ENCODE measurements at regions not wholly inside any gene's neighbourhood (a gene's known extent, or its start where the extent isn't known, plus 50 kb on each side); places are given as distances from the start of the nearest gene placed in this dataset.
"Not testable (repeated sequence)": the region's sequence is repeated elsewhere in the genome, so short reads cannot be mapped to it uniquely, and the experiment has no call there.

DNA sequence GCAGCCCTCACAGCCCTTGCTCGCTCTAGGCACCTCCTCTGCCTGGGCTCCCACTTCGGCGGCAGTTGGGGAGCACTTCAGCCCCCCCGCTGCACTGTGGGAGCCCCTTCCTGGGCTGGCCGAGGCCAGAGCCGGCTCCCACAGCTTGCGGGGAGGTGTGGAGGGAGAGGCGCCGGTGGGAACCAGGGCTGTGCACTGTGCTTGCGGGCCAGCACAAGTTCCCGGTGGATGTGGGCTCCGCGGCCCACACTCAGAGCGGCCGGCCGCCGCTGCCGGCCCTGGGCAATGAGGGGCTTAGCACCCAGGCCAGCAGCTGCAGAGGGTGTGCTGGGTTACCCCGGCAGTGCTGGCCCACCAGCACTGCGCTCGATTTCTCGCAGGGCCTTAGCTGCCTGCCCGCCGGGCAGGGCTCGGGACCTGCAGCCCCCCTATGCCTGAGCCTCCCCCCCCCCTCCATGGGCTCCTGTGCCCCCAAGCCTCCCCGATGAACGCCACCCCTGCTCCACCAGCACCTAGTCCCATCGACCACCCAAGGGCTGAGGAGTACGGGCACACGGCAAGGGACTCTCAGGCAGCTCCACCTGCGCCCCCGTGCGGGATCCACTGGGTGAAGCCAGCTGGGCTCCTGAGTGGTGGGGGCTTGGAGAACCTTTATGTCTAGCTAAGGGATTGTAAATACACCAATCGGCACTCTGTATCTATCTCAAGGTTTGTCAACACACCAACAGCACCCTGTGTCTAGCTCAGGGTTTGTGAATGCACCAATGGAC is 224.8 kb downstream of the ZNF608 start:
- no peaks in the 10 kb centered on the region for H3K9me3 ChIP-seq (ENCODE audit: control insufficient read depth, low read length, poor library complexity, severe bottlenecking)
- ATAC-seq: no peak
- Mint-ChIP-seq H3K27ac (no peak overlapping the region), H3K27me3 (no peaks in the 10 kb centered on the region), H3K4me1 (no peaks in the 10 kb centered on the region), H3K36me3 (ENCODE audit: low read depth) (no peaks in the 10 kb centered on the region), H3K4me3 (no peak overlapping the region)
- DNase-seq: no peak

GRCh38 chr5:124519396-124519795 is 227.0 kb downstream of the ZNF608 start:
- DNase-seq: no peak
- H3K4me3 Mint-ChIP-seq: no peak overlapping the region
- no peak overlapping the region for H3K27ac Mint-ChIP-seq
- H3K4me1 Mint-ChIP-seq: no peaks in the 10 kb centered on the region
- no peaks in the 10 kb centered on the region for H3K36me3 Mint-ChIP-seq (ENCODE audit: low read depth)
- ATAC-seq: no peak
- no peaks in the 10 kb centered on the region for H3K9me3 ChIP-seq (ENCODE audit: control insufficient read depth, low read length, poor library complexity, severe bottlenecking)
- H3K27me3 Mint-ChIP-seq: no peaks in the 10 kb centered on the region

DNA sequence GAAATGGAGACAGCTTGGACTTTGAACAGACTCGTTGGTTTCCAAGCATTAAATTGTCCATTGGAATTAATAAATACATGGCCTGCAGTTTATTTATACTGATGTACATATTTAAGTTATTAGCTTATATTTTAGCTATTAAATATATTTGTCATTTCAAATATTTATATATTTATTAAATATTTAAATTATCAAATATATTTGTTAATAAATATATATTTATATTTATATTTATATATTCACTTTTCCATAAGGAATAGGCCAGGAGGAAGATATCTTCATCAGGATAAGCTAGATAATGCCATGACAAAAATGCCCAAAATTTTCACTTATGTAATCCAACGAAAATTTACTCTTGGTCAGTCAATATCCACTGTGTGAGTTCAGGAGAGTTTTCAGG is 229.9 kb downstream of the ZNF608 start:
- no peaks in the 10 kb centered on the region for H3K36me3 Mint-ChIP-seq (ENCODE audit: low read depth)
- ATAC-seq: no peak
- H3K4me1 Mint-ChIP-seq: no peaks in the 10 kb centered on the region
- H3K27ac Mint-ChIP-seq: no peak overlapping the region
- DNase-seq: no peak
- no peaks in the 10 kb centered on the region for H3K9me3 ChIP-seq (ENCODE audit: control insufficient read depth, low read length, poor library complexity, severe bottlenecking)
- H3K4me3 Mint-ChIP-seq: no peak overlapping the region
- peaks cover 2% of the 10 kb centered on the region for H3K27me3 Mint-ChIP-seq

DNA sequence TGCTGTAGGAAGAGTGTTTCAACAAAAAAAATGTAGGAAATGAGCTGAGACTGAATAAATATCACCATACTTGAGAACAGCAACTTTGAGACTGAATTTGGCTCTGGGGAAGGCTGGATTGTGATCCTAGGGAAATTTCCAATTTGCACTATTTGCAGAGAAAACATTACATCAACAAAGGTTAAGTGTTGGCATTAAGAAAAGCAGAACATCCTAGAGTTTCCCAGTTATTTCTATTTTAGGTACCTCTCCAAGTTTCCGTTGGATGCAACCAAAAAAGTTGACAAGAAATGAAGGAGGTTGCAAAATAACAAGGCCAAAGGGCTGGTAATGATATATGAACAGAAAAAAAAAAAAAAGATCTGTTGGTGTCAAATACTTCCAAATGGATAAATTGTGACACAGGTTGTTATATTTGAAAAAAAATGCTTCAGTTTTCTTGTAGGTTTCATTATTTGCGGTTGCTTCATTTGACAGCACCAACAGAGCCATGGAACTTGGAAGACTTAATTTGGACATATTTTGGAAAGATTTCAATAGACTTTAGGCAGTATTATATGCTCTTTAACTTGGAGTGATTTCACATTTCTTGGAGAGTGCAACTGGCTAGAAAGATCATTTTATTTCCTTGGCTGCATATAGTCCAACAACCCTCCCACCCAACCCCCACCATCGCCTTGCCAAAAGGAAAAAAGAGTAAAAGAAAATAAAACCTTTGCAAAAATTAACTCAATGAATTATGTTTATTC is 230.8 kb downstream of the ZNF608 start:
- no peak overlapping the region for H3K27ac Mint-ChIP-seq
- no peak for ATAC-seq

DNA sequence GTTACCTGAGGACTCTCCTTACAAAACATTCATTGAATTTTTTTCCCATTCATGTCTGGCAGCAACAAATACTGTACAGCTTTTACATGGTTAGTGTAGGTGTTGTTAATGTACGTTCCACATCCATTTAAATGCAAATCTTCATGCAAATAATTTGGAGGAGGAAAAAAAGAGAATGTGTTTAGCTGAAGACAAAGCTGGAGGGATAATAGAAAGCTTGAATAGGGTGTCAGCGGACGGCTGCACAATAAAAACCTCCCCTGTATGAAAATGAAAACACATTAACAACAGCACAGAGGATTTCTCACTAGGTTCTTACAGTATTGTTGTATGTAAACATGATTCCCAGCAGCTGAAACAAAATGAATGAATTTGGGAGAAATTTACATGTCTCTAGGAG is 231.5 kb downstream of the ZNF608 start:
- ATAC-seq (no peak), DNase-seq (no peak)
- Mint-ChIP-seq H3K36me3 (ENCODE audit: low read depth) (no peaks in the 10 kb centered on the region), H3K27me3 (peaks cover 9% of the 10 kb centered on the region), H3K27ac (no peak overlapping the region), H3K4me3 (no peak overlapping the region), H3K4me1 (no peaks in the 10 kb centered on the region)
- H3K9me3 ChIP-seq (ENCODE audit: control insufficient read depth, low read length, poor library complexity, severe bottlenecking): no peaks in the 10 kb centered on the region

More for the DNA sequence above, 230.8 kb downstream of the ZNF608 start:
- Mint-ChIP-seq H3K4me3 (no peak overlapping the region), H3K36me3 (ENCODE audit: low read depth) (no peaks in the 10 kb centered on the region), H3K4me1 (no peaks in the 10 kb centered on the region), H3K27me3 (peaks cover 9% of the 10 kb centered on the region)
- H3K9me3 ChIP-seq (ENCODE audit: control insufficient read depth, low read length, poor library complexity, severe bottlenecking): no peaks in the 10 kb centered on the region
- no peak for DNase-seq

DNA sequence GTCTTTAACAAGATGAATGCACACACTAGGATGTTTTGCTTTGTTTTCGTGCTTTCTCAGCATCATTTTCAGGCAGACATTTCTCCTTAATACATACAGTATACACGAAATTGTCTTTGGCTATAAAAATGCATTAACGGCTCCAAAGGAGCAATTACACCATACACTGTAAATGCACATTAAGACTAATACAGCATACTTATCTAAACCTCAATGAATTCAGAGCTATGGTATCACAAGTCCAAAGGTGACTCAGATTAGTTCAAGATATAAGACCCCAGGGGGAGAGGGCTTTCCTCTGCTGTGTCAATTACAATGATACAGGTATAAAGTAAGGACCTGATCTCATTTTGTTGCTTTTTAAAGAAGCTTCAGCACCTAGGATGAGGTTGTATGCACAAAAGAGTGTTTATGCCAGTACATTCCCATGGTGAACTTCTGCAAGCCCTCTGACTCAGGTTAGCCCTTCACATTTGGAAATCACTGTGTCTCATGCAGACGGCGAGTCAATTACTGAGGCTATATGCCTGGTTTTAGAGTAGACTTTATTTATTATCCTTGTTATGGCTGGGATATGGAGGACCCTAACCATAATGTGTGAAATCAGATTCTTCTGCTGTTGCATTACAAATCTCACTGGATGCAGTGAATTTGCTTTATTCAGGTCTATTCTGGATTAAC is 233.3 kb downstream of the ZNF608 start:
- Mint-ChIP-seq H3K4me1 (no peaks in the 10 kb centered on the region), H3K27ac (no peak overlapping the region), H3K27me3 (peaks cover 9% of the 10 kb centered on the region), H3K4me3 (no peak overlapping the region), H3K36me3 (ENCODE audit: low read depth) (no peaks in the 10 kb centered on the region)
- DNase-seq (no peak), ATAC-seq (no peak)
- no peaks in the 10 kb centered on the region for H3K9me3 ChIP-seq (ENCODE audit: control insufficient read depth, low read length, poor library complexity, severe bottlenecking)

- Mint-ChIP-seq H3K27ac (no peak overlapping the region), H3K4me1 (no peaks in the 10 kb centered on the region), H3K4me3 (no peak overlapping the region), H3K36me3 (ENCODE audit: low read depth) (no peaks in the 10 kb centered on the region), H3K27me3 (peaks cover 9% of the 10 kb centered on the region)
- no peak for DNase-seq
- no peaks in the 10 kb centered on the region for H3K9me3 ChIP-seq (ENCODE audit: control insufficient read depth, low read length, poor library complexity, severe bottlenecking)
- ATAC-seq: no peak
These were observed 234.2 kb downstream of the ZNF608 start for GRCh38 chr5:124512236-124512635.

DNA sequence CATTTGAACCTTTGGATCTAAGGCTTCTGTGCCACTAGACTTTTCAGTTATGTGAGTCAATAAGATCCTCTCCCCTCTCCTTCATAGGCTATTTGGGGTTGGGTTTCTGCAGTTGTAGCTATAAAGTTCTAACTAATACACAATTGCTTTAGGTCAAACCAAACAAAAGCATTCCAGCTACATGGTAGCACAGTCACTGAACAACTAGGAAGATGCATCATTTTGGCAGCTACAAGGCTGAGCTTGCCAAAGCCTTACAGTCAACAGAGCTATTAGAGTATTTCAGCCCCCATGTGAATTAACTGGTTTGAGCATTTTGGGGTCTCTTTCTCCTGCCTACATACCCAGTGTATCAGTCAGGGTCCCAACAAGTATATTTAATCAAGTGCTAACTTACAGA is 234.6 kb downstream of the ZNF608 start:
- Mint-ChIP-seq H3K27me3 (peaks cover 9% of the 10 kb centered on the region), H3K36me3 (ENCODE audit: low read depth) (no peaks in the 10 kb centered on the region), H3K4me3 (no peak overlapping the region), H3K4me1 (no peaks in the 10 kb centered on the region), H3K27ac (no peak overlapping the region)
- DNase-seq (no peak), ATAC-seq (no peak)
- H3K9me3 ChIP-seq (ENCODE audit: control insufficient read depth, low read length, poor library complexity, severe bottlenecking): no peaks in the 10 kb centered on the region

- ATAC-seq (no peak), DNase-seq (no peak)
- Mint-ChIP-seq H3K27me3 (peaks cover 9% of the 10 kb centered on the region), H3K27ac (no peak overlapping the region), H3K4me1 (no peaks in the 10 kb centered on the region), H3K4me3 (no peak overlapping the region), H3K36me3 (ENCODE audit: low read depth) (no peaks in the 10 kb centered on the region)
- H3K9me3 ChIP-seq (ENCODE audit: control insufficient read depth, low read length, poor library complexity, severe bottlenecking): no peaks in the 10 kb centered on the region
These were observed 238.8 kb downstream of the ZNF608 start for GRCh38 chr5:124507688-124508087.

DNA sequence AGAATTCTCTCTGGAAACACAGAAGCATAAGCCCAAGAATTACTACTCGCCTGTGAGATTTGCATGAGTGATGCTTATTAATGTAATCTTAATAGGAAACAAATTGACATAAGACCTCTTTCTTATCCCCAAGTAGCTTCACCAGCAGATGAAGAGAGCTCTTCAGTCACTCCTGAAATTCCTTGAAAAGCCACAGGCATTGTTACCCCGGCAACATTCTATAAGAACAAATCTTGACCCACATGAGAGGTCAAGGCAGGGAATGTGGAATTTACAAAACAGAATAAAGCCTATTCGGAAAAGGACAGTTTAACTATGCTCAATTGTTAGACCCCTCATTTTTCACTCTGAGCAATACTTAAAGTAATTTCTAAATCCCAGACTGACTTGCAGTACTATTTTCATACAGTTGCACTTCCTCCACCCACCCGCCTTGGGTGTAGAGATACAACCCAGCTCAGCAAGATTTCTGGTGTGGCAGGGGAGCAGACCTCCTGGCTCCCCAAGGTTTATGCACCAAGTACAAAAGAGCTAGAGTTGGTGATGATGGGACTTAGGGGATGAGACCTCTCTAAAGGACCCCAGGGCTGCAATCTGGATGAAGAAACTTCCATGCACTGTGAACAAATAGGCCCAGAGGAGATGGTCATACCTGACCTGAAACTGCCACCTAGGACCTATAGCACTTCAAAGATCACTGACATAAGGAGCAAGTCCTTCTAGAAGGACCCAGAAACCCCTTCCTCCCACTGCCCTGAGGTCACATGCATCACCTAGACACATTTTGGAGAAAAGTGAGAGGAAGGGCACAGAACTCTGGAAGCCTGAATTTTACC is 242.1 kb downstream of the ZNF608 start:
- H3K9me3 ChIP-seq (ENCODE audit: control insufficient read depth, low read length, poor library complexity, severe bottlenecking): no peaks in the 10 kb centered on the region
- no peak overlapping the region for H3K27ac Mint-ChIP-seq
- ATAC-seq (no peak), DNase-seq (no peak)
- H3K4me1 Mint-ChIP-seq: no peaks in the 10 kb centered on the region
- no peak overlapping the region for H3K4me3 Mint-ChIP-seq
- H3K36me3 Mint-ChIP-seq (ENCODE audit: low read depth): no peaks in the 10 kb centered on the region
- H3K27me3 Mint-ChIP-seq: no peaks in the 10 kb centered on the region

- H3K27ac Mint-ChIP-seq: no peak overlapping the region
- no peaks in the 10 kb centered on the region for H3K4me1 Mint-ChIP-seq
- no peaks in the 10 kb centered on the region for H3K27me3 Mint-ChIP-seq
- DNase-seq (no peak), ATAC-seq (no peak)
- H3K4me3 Mint-ChIP-seq: no peak overlapping the region
- H3K36me3 Mint-ChIP-seq (ENCODE audit: low read depth): no peaks in the 10 kb centered on the region
- no peaks in the 10 kb centered on the region for H3K9me3 ChIP-seq (ENCODE audit: control insufficient read depth, low read length, poor library complexity, severe bottlenecking)
These were observed 243.9 kb downstream of the ZNF608 start for GRCh38 chr5:124502551-124502950.

GRCh38 chr5:124499818-124500217 is 246.6 kb downstream of the ZNF608 start:
- not testable (repeated sequence) for H3K4me3 Mint-ChIP-seq; H3K36me3 Mint-ChIP-seq (ENCODE audit: low read depth); H3K27ac Mint-ChIP-seq; H3K27me3 Mint-ChIP-seq; H3K9me3 ChIP-seq (ENCODE audit: control insufficient read depth, low read length, poor library complexity, severe bottlenecking); H3K4me1 Mint-ChIP-seq; ATAC-seq; DNase-seq

GRCh38 chr5:124496968-124497367 is 249.5 kb downstream of the ZNF608 start:
- not testable (repeated sequence) for H3K9me3 ChIP-seq (ENCODE audit: control insufficient read depth, low read length, poor library complexity, severe bottlenecking); H3K4me3 Mint-ChIP-seq; H3K36me3 Mint-ChIP-seq (ENCODE audit: low read depth); H3K27me3 Mint-ChIP-seq; ATAC-seq; DNase-seq; H3K4me1 Mint-ChIP-seq; H3K27ac Mint-ChIP-seq
